Stimulated activated effector memory CD8-positive, alpha-beta T cell treated with anti-CD3 and anti-CD28 coated beads, Interleukin-12 subunit alpha, Interleukin-12 subunit beta, amount 100 ng/mL, for 72 hours (primary cell): ENCODE measurements at regions not wholly inside any gene's neighbourhood (a gene's known extent, or its start where the extent isn't known, plus 50 kb on each side); places are given as distances from the start of the nearest gene placed in this dataset.
"Not testable (repeated sequence)": the region's sequence is repeated elsewhere in the genome, so short reads cannot be mapped to it uniquely, and the experiment has no call there.

Source experiments
- ATAC-seq: fragments of 150-1000 bp; cut with Tn5 transposase; 2 replicates; pipeline ENCODE4 v1.10.0; 2021
- DNase-seq, 2 donors: peaks; one replicate each; pipeline ENCODE4 v3.0.0; 2021 to 2022; ENCODE audit warnings: low spot score in 2 of 2
- H3K27ac Mint-ChIP-seq: one replicate; pipeline ENCODE4 v1.8.0; 2022; ENCODE audit warnings: mild to moderate bottlenecking, mixed read lengths
- H3K36me3 Mint-ChIP-seq: one replicate; pipeline ENCODE4 v1.8.0; 2022; ENCODE audit warnings: mild to moderate bottlenecking, mixed read lengths
- H3K4me1 Mint-ChIP-seq: one replicate; pipeline ENCODE4 v1.8.0; 2022; ENCODE audit warnings: mixed read lengths
- H3K4me3 Mint-ChIP-seq: one replicate; pipeline ENCODE4 v1.8.0; 2022; ENCODE audit warnings: mild to moderate bottlenecking, mixed read lengths
- H3K9me3 Mint-ChIP-seq: one replicate; pipeline ENCODE4 v1.8.0; 2022; ENCODE audit warnings: mixed read lengths

GRCh38 chr18:51531501-51531900, 334.0 kb upstream of the MEX3C start:
- no peaks in the 10 kb centered on the region for H3K4me1 Mint-ChIP-seq
- H3K4me3 Mint-ChIP-seq, result no peak overlapping the region
- H3K27ac Mint-ChIP-seq, result no peak overlapping the region
- H3K36me3 Mint-ChIP-seq, result no peaks in the 10 kb centered on the region
- H3K9me3 Mint-ChIP-seq, result peaks cover 3% of the 10 kb centered on the region
- no peak for DNase-seq
- no peak for ATAC-seq

- no peak overlapping the region for H3K27ac Mint-ChIP-seq
- DNase-seq (no peak), ATAC-seq (no peak)
- H3K9me3 Mint-ChIP-seq, result peaks cover 3% of the 10 kb centered on the region
- H3K36me3 Mint-ChIP-seq, result no peaks in the 10 kb centered on the region
- no peak overlapping the region for H3K4me3 Mint-ChIP-seq
- no peaks in the 10 kb centered on the region for H3K4me1 Mint-ChIP-seq
Observed at GRCh38 chr18:51537487-51537886, 340.0 kb upstream of the MEX3C start.

GRCh38 chr18:51540562-51540961, 343.1 kb upstream of the MEX3C start:
- Mint-ChIP-seq H3K36me3 (no peaks in the 10 kb centered on the region), H3K9me3 (no peaks in the 10 kb centered on the region), H3K4me1 (no peaks in the 10 kb centered on the region), H3K4me3 (no peak overlapping the region), H3K27ac (no peak overlapping the region)
- DNase-seq (no peak), ATAC-seq (no peak)

- peak; percentile 74 for ATAC-seq
- H3K4me3 Mint-ChIP-seq, result no peak overlapping the region
- H3K27ac Mint-ChIP-seq, result no peak overlapping the region
- H3K4me1 Mint-ChIP-seq, result no peaks in the 10 kb centered on the region
- H3K36me3 Mint-ChIP-seq, result no peaks in the 10 kb centered on the region
- DNase-seq, result no peak
- H3K9me3 Mint-ChIP-seq, result no peaks in the 10 kb centered on the region
Observed at GRCh38 chr18:51541230-51541629, 343.7 kb upstream of the MEX3C start.

- no peak for DNase-seq
Observed at GRCh38 chr18:51543658-51544155, 346.2 kb upstream of the MEX3C start.

GRCh38 chr18:51545446-51545845, 348.0 kb upstream of the MEX3C start:
- no peaks in the 10 kb centered on the region for H3K36me3 Mint-ChIP-seq
- ATAC-seq (no peak), DNase-seq (no peak)
- H3K27ac Mint-ChIP-seq, result no peak overlapping the region
- H3K9me3 Mint-ChIP-seq, result no peaks in the 10 kb centered on the region
- no peak overlapping the region for H3K4me3 Mint-ChIP-seq
- no peaks in the 10 kb centered on the region for H3K4me1 Mint-ChIP-seq

More at GRCh38 chr18:51543658-51544155, 346.2 kb upstream of the MEX3C start:
- ATAC-seq, result no peak
- Mint-ChIP-seq H3K27ac (no peak overlapping the region), H3K4me1 (no peaks in the 10 kb centered on the region), H3K9me3 (no peaks in the 10 kb centered on the region), H3K36me3 (no peaks in the 10 kb centered on the region), H3K4me3 (no peak overlapping the region)

- DNase-seq, result no peak
- H3K36me3 Mint-ChIP-seq, result no peaks in the 10 kb centered on the region
- no peak for ATAC-seq
- no peak overlapping the region for H3K27ac Mint-ChIP-seq
- H3K4me1 Mint-ChIP-seq, result no peaks in the 10 kb centered on the region
- no peak overlapping the region for H3K4me3 Mint-ChIP-seq
- no peaks in the 10 kb centered on the region for H3K9me3 Mint-ChIP-seq
Observed at GRCh38 chr18:51559198-51559901, 361.9 kb upstream of the MEX3C start.

- no peak overlapping the region for H3K4me3 Mint-ChIP-seq
- DNase-seq (no peak), ATAC-seq (no peak)
- H3K4me1 Mint-ChIP-seq, result no peaks in the 10 kb centered on the region
- no peaks in the 10 kb centered on the region for H3K36me3 Mint-ChIP-seq
- no peaks in the 10 kb centered on the region for H3K9me3 Mint-ChIP-seq
- no peak overlapping the region for H3K27ac Mint-ChIP-seq
Observed at GRCh38 chr18:51559902-51560287, 362.4 kb upstream of the MEX3C start.

- Mint-ChIP-seq H3K4me3 (no peak overlapping the region), H3K27ac (no peak overlapping the region), H3K9me3 (no peaks in the 10 kb centered on the region), H3K4me1 (no peaks in the 10 kb centered on the region), H3K36me3 (no peaks in the 10 kb centered on the region)
- DNase-seq (no peak), ATAC-seq (no peak)
Observed at GRCh38 chr18:51561821-51562220, 364.3 kb upstream of the MEX3C start.

- H3K27ac Mint-ChIP-seq, result no peak overlapping the region
- H3K4me1 Mint-ChIP-seq, result no peaks in the 10 kb centered on the region
- no peak overlapping the region for H3K4me3 Mint-ChIP-seq
- no peaks in the 10 kb centered on the region for H3K36me3 Mint-ChIP-seq
- H3K9me3 Mint-ChIP-seq, result no peaks in the 10 kb centered on the region
- ATAC-seq, result no peak
- no peak for DNase-seq
Observed at GRCh38 chr18:51562866-51563265, 365.4 kb upstream of the MEX3C start.

GRCh38 chr18:51563396-51563795, 365.9 kb upstream of the MEX3C start:
- Mint-ChIP-seq H3K9me3 (no peaks in the 10 kb centered on the region), H3K27ac (no peak overlapping the region), H3K36me3 (no peaks in the 10 kb centered on the region), H3K4me3 (no peak overlapping the region), H3K4me1 (no peaks in the 10 kb centered on the region)
- DNase-seq, result no peak
- ATAC-seq, result no peak

- DNase-seq (no peak), ATAC-seq (no peak)
- Mint-ChIP-seq H3K4me1 (no peaks in the 10 kb centered on the region), H3K27ac (no peak overlapping the region), H3K36me3 (no peaks in the 10 kb centered on the region), H3K9me3 (no peaks in the 10 kb centered on the region), H3K4me3 (no peak overlapping the region)
Observed at GRCh38 chr18:51568151-51568550, 370.7 kb upstream of the MEX3C start.

- ATAC-seq, result no peak
- no peak overlapping the region for H3K4me3 Mint-ChIP-seq
- no peaks in the 10 kb centered on the region for H3K4me1 Mint-ChIP-seq
- DNase-seq, result no peak
- no peak overlapping the region for H3K27ac Mint-ChIP-seq
- no peaks in the 10 kb centered on the region for H3K36me3 Mint-ChIP-seq
- H3K9me3 Mint-ChIP-seq, result peaks cover 6% of the 10 kb centered on the region
Observed at GRCh38 chr18:51569153-51569552, 371.7 kb upstream of the MEX3C start.

GRCh38 chr18:51569561-51569960, 372.1 kb upstream of the MEX3C start:
- Mint-ChIP-seq H3K27ac (no peak overlapping the region), H3K4me3 (no peak overlapping the region), H3K36me3 (no peaks in the 10 kb centered on the region), H3K4me1 (no peaks in the 10 kb centered on the region), H3K9me3 (peaks cover 7% of the 10 kb centered on the region)
- ATAC-seq (no peak), DNase-seq (no peak)

- H3K9me3 Mint-ChIP-seq, H3K36me3 Mint-ChIP-seq, ATAC-seq, H3K4me3 Mint-ChIP-seq, H3K4me1 Mint-ChIP-seq, H3K27ac Mint-ChIP-seq, DNase-seq: not testable (repeated sequence)
Observed at GRCh38 chr18:51570071-51570470, 372.6 kb upstream of the MEX3C start.

GRCh38 chr18:51573886-51574285, 376.4 kb upstream of the MEX3C start:
- not testable (repeated sequence) for H3K4me1 Mint-ChIP-seq, H3K9me3 Mint-ChIP-seq, H3K27ac Mint-ChIP-seq

More at GRCh38 chr18:51573886-51574285, 376.4 kb upstream of the MEX3C start:
- not testable (repeated sequence) for H3K4me3 Mint-ChIP-seq, ATAC-seq, H3K36me3 Mint-ChIP-seq, DNase-seq
